Stimulated activated CD8-positive, alpha-beta memory T cell treated with anti-CD3 and anti-CD28 coated beads, Interleukin-12 subunit alpha, Interleukin-12 subunit beta, amount 100 ng/mL, for 4 hours (primary cell): ENCODE measurements at regions not wholly inside any gene's neighbourhood (a gene's known extent, or its start where the extent isn't known, plus 50 kb on each side); places are given as distances from the start of the nearest gene placed in this dataset.

Experiments used
- DNase-seq: peaks from one replicate; pipeline ENCODE4 v3.0.0-alpha.2; 2020; ENCODE audit warnings: low read depth

GRCh38 chr2:120677221-120677620, 58.4 kb upstream of the GLI2 start:
- DNase-seq = no peak

GRCh38 chr2:120677696-120678247, 57.9 kb upstream of the GLI2 start:
- no peak for DNase-seq

- DNase-seq = no peak
Measured at GRCh38 chr2:120678251-120678650, 57.4 kb upstream of the GLI2 start.

- no peak for DNase-seq
Measured at GRCh38 chr2:120678926-120679325, 56.7 kb upstream of the GLI2 start.

- DNase-seq = no peak
Measured at GRCh38 chr2:120679526-120679925, 56.1 kb upstream of the GLI2 start.

GRCh38 chr2:120680136-120680761, 55.4 kb upstream of the GLI2 start:
- DNase-seq = peak; percentile 35

GRCh38 chr2:120681181-120681580, 54.5 kb upstream of the GLI2 start:
- DNase-seq = no peak

GRCh38 chr2:120681696-120682288, 53.9 kb upstream of the GLI2 start:
- DNase-seq = no peak

- no peak for DNase-seq
Measured at GRCh38 chr2:120682654-120683053, 53.0 kb upstream of the GLI2 start.

GRCh38 chr2:120683081-120683480, 52.6 kb upstream of the GLI2 start:
- DNase-seq = no peak

- DNase-seq = no peak
Measured at GRCh38 chr2:120683701-120684100, 52.0 kb upstream of the GLI2 start.

GRCh38 chr2:120684289-120685065, 51.2 kb upstream of the GLI2 start:
- DNase-seq = no peak

GRCh38 chr2:120685066-120685973, 50.3 kb upstream of the GLI2 start:
- no peak for DNase-seq
